ENCODE measurements at regions not wholly inside any gene's neighbourhood (a gene's known extent, or its start where the extent isn't known, plus 50 kb on each side); places are given as distances from the start of the nearest gene placed in this dataset.
"Not testable (repeated sequence)": the region's sequence is repeated elsewhere in the genome, so short reads cannot be mapped to it uniquely, and the experiment has no call there.

DNA sequence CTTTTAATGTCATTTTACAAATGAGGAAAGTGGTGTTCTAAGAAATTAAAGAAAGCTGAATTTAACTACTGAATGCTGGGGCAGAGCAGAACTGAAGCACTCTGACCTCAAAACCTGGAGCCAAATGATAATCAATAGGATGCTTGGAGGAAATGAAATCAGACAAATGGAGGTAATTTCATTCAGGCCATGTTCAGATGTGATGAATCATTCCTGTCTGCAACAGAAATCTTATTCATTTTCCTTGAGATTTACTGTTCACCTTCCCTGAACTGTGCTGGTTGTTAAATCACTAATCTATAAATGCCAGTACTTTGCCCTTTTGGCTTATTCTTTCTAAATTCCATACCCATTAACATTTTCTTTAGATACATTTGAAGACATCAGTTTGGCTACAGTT, 85.6 kb upstream of the SNX7 start:
- CTCF ChIA-PET = interaction anchor here (1.0 to 1.2 kb wide), 2 partner anchors 10 to 14 kb away, joined by 3 read pairs; no protein-coding TSS in a partner anchor
- DNase-seq = no peak
- Mint-ChIP-seq H3K27ac (no peak overlapping the region), H3K9me3 (peaks cover 6% of the 10 kb centered on the region), H3K4me1 (ENCODE audit: low read depth) (no peaks in the 10 kb centered on the region), H3K27me3 (ENCODE audit: low read depth) (no peaks in the 10 kb centered on the region), H3K36me3 (ENCODE audit: low read depth) (no peaks in the 10 kb centered on the region), H3K4me3 (no peak overlapping the region)
- intact Hi-C loops (cut with micrococcal nuclease) = no loop called here

DNA sequence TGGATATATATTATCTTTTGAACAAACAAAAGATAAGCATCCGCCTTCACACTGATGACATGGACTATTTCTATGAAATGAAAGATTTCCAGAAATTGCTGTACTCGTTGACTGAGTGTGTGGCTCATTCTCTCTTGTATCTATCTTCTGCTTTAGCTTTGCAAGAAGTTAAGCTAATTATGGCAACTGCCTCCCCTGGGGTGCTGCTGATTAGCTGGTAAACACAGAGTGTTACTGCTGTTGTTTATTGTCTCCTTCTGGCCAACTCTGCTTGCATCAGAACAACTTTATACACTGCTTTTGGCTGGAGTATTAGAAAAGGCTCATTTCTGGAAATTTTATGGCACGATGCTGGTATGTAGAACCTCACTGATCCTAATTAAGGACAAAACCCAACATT, 95.6 kb upstream of the SNX7 start:
- intact Hi-C loops (cut with micrococcal nuclease) = no loop called here
- H3K4me1 Mint-ChIP-seq (ENCODE audit: low read depth) = no peaks in the 10 kb centered on the region
- H3K36me3 Mint-ChIP-seq (ENCODE audit: low read depth) = no peaks in the 10 kb centered on the region
- H3K27me3 Mint-ChIP-seq (ENCODE audit: low read depth) = no peaks in the 10 kb centered on the region
- CTCF ChIA-PET = interaction anchor here (0.7 to 0.9 kb wide), 2 partner anchors 9 to 15 kb away, joined by 3 read pairs; no protein-coding TSS in a partner anchor
- DNase-seq = no peak
- no peak overlapping the region for H3K4me3 Mint-ChIP-seq
- peaks cover 18% of the 10 kb centered on the region for H3K9me3 Mint-ChIP-seq
- no peak overlapping the region for H3K27ac Mint-ChIP-seq

DNA sequence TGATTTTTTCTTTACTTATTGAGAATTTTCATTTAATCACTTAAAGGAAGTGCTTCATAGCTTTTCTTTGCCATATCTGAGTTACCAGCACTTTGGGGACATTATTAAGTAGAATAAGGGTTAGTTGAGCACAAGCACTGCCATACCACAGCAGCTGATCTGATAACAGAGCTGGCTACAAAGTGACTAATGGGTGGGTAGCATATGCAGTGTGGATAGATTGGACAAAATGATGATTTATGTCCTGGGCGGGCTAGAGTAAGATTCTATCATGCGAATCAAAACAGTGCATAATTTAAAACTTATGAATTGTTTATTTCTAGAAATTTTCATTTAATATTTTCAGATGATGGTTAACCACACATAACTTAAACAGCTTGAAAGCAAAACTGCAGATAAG, 102.2 kb upstream of the SNX7 start:
- no peak overlapping the region for H3K4me3 Mint-ChIP-seq
- H3K9me3 Mint-ChIP-seq = peaks cover 22% of the 10 kb centered on the region
- no peaks in the 10 kb centered on the region for H3K36me3 Mint-ChIP-seq (ENCODE audit: low read depth)
- intact Hi-C loops (cut with micrococcal nuclease) = no loop called here
- no peaks in the 10 kb centered on the region for H3K4me1 Mint-ChIP-seq (ENCODE audit: low read depth)
- no peak for DNase-seq
- CTCF ChIA-PET = no interaction called here
- no peak overlapping the region for H3K27ac Mint-ChIP-seq
- H3K27me3 Mint-ChIP-seq (ENCODE audit: low read depth) = no peaks in the 10 kb centered on the region

DNA sequence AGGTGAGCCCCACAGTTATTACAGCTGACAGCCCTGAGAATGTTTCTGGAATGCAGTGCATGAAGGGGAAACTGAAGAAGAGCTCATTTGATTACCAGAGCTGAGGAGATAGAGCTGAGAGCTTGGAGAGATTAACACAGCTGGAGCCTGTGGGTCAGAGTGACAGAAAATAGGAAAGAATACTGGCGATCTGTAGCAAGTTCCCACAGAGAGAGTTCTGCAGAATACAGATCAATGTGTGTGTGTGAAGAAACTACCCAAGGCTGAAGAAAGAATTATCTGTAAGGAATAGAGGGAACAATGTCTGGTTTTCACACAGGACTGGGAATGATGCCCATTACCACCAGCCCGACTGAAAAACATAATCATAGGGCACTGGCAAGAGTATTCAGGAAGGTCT, 103.6 kb upstream of the SNX7 start:
- DNase-seq = no peak
- Mint-ChIP-seq H3K9me3 (peaks cover 15% of the 10 kb centered on the region), H3K27me3 (ENCODE audit: low read depth) (no peaks in the 10 kb centered on the region), H3K4me3 (no peak overlapping the region), H3K27ac (no peak overlapping the region), H3K4me1 (ENCODE audit: low read depth) (no peaks in the 10 kb centered on the region), H3K36me3 (ENCODE audit: low read depth) (no peaks in the 10 kb centered on the region)
- CTCF ChIA-PET = no interaction called here
- intact Hi-C loops (cut with micrococcal nuclease) = no loop called here

DNA sequence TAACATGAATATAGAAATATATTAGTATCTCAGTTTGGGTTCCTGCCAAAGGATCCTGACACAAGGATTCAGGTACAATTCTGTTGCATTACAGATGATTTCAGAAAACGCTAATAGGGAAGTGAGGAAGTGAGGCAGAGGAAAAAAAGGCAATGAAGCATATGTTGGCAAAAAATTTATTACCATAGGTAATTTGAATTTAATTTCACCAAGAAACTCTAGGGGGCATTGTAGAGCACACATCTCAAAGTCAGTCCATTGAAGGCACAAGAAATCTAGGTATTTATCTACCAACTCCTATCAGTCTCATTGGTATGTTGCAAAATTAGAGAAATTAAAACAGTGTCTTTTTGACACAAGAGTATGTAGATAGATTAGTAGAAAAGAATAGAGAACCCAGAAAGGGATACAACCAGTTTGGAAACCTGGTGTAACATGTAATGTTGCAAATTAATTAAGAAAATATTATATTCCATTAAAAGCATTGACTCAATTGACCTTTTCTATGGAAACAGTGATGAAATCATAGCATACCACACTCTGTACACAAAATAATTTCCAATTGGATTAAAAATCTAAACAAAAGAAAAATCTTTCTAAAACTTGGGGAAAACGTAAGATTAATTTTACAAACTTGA, 104.9 kb upstream of the SNX7 start:
- Mint-ChIP-seq H3K9me3 (peaks cover 6% of the 10 kb centered on the region), H3K4me3 (no peak overlapping the region), H3K36me3 (ENCODE audit: low read depth) (no peaks in the 10 kb centered on the region), H3K27ac (no peak overlapping the region), H3K4me1 (ENCODE audit: low read depth) (no peaks in the 10 kb centered on the region), H3K27me3 (ENCODE audit: low read depth) (no peaks in the 10 kb centered on the region)
- DNase-seq = no peak
- CTCF ChIA-PET = no interaction called here
- intact Hi-C loops (cut with micrococcal nuclease) = no loop called here

DNA sequence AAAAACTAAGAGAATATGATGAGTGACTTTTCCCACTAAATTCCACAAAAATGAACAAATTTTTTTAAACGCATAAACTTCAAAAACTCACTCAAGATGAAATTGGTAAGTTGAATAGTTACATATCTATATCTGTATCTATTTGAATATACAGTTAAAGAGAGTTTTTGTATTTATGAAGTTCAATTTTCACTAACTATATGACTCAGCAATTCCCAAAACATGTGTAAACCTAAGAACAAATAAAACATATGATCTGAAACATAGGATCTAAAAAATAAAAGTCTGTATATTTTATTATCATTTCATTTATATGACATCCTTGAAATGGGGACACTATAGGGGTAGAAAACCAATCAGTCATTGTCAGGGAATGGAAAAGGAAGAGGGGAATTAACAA, 105.7 kb upstream of the SNX7 start:
- CTCF ChIA-PET = no interaction called here
- intact Hi-C loops (cut with micrococcal nuclease) = no loop called here
- no peak for DNase-seq
- no peaks in the 10 kb centered on the region for H3K36me3 Mint-ChIP-seq (ENCODE audit: low read depth)
- no peak overlapping the region for H3K27ac Mint-ChIP-seq
- H3K9me3 Mint-ChIP-seq = peaks cover 8% of the 10 kb centered on the region
- no peaks in the 10 kb centered on the region for H3K27me3 Mint-ChIP-seq (ENCODE audit: low read depth)
- no peaks in the 10 kb centered on the region for H3K4me1 Mint-ChIP-seq (ENCODE audit: low read depth)
- no peak overlapping the region for H3K4me3 Mint-ChIP-seq

DNA sequence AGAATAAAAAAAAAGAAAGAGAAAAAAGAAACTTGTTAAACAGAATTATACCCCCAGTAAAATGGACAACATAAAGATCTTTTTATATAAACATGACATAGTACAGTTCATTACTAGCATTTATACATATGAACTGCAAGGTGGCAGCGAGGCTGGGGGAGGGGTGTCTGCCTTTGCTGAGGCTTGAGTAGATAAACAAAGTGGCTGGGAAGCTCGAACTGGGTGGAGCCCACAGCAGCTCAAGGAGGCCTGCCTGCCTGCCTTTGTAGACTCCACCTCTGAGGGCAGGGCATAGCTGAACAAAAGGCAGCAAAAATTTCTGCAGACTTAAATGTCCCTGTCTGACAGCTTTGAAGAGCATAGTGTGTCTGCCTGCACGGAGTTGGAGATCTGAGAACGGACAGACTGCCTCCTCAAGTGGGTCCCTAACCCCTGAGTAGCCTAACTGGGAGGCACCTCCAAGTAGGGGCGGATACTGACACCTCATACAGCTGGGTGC, 108.9 kb upstream of the SNX7 start:
- H3K9me3 Mint-ChIP-seq; H3K4me1 Mint-ChIP-seq (ENCODE audit: low read depth); H3K4me3 Mint-ChIP-seq; DNase-seq; CTCF ChIA-PET; H3K27me3 Mint-ChIP-seq (ENCODE audit: low read depth); H3K36me3 Mint-ChIP-seq (ENCODE audit: low read depth); intact Hi-C loops (cut with micrococcal nuclease); H3K27ac Mint-ChIP-seq: not testable (repeated sequence)

DNA sequence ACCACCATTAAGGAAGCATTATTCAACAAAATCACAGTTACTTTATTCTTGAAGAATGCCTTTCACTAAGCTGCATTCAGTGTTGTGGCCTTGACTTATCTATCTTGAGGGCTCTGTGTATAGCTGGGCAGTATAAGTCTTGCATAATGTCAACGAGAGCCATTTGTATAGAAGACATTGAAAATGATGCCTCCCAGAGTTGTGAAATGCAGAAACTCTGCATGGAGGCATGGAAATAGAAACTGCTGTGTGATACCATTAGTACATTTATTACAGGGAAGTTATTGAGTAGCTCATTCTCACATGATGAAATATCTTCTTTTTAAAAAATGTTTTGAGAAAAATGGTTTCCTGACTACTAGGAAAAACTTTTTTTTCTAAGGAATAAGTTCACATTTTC, 111.4 kb upstream of the SNX7 start:
- H3K9me3 Mint-ChIP-seq = peaks cover 4% of the 10 kb centered on the region
- no peaks in the 10 kb centered on the region for H3K27me3 Mint-ChIP-seq (ENCODE audit: low read depth)
- no peak overlapping the region for H3K27ac Mint-ChIP-seq
- H3K4me1 Mint-ChIP-seq (ENCODE audit: low read depth) = no peaks in the 10 kb centered on the region
- no peak overlapping the region for H3K4me3 Mint-ChIP-seq
- no peaks in the 10 kb centered on the region for H3K36me3 Mint-ChIP-seq (ENCODE audit: low read depth)
- CTCF ChIA-PET = interaction anchor here (0.6 kb wide), 1 partner anchor 628 kb away, joined by 3 read pairs; no protein-coding TSS in a partner anchor
- no peak for DNase-seq
- intact Hi-C loops (cut with micrococcal nuclease) = no loop called here

DNA sequence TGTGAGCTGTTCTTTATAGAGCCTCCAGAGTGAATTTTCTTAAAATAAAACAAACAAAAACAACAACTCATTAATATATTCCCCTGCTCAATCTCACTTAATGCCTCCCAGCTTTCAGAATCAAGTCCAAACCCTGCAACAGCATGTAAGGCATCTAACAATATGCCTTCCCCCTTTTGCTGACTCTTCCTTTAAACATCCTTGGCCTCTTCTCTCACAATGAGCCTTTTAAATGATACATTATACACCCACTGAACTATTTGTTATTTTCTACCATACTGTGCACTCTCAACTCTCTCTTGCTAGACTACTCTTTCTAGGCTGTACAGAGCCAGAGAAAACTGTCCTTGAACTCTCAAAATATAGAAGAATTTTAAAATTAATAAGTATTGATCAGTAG, 115.2 kb upstream of the SNX7 start:
- CTCF ChIA-PET = no interaction called here
- intact Hi-C loops (cut with micrococcal nuclease) = no loop called here
- DNase-seq = no peak
- no peaks in the 10 kb centered on the region for H3K4me1 Mint-ChIP-seq (ENCODE audit: low read depth)
- H3K36me3 Mint-ChIP-seq (ENCODE audit: low read depth) = no peaks in the 10 kb centered on the region
- H3K27ac Mint-ChIP-seq = no peak overlapping the region
- H3K9me3 Mint-ChIP-seq = peaks cover 2% of the 10 kb centered on the region
- no peak overlapping the region for H3K4me3 Mint-ChIP-seq
- no peaks in the 10 kb centered on the region for H3K27me3 Mint-ChIP-seq (ENCODE audit: low read depth)

DNA sequence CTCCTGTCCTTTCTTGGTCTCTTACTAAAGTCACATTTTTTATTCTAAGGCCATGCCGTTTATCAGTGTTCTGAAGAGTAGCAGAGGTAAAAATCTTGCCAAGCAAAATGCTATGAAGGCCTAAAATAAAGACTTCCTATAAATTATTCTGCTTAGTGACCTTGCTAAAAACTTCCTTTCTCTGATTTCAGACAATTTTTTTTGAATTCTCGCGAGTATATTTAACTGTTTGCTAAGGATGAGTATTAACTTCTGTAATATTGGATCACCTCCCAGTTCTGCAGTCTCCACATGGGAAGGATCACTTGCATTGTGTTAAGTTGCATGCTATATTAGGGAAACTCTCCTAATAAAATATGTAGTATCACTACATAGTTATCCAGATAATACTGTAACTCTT, 123.4 kb upstream of the SNX7 start:
- Mint-ChIP-seq H3K27ac (no peak overlapping the region), H3K4me3 (no peak overlapping the region), H3K27me3 (ENCODE audit: low read depth) (no peaks in the 10 kb centered on the region), H3K36me3 (ENCODE audit: low read depth) (no peaks in the 10 kb centered on the region), H3K4me1 (ENCODE audit: low read depth) (no peaks in the 10 kb centered on the region), H3K9me3 (no peaks in the 10 kb centered on the region)
- CTCF ChIA-PET = no interaction called here
- DNase-seq = no peak
- intact Hi-C loops (cut with micrococcal nuclease) = no loop called here

DNA sequence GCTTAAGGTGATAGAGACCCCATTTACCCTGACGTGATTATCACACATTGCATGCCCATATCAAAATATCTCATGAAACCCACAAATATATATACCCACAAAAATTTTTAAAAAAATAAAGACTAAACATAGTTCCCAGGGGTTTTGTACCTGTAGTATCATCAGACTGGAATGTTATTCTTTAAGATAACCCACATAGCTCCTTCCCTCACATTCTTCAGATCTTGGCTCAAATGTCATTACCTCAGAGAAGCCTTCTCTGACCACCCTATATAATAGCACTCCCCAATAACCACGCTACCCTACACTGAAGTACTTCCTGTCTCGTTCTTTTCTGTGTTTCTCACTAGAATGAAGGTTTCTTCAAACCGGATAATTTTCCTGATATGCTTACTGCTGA, 138.3 kb upstream of the SNX7 start:
- H3K27ac Mint-ChIP-seq = no peak overlapping the region
- intact Hi-C loops (cut with micrococcal nuclease) = no loop called here
- no peaks in the 10 kb centered on the region for H3K4me1 Mint-ChIP-seq (ENCODE audit: low read depth)
- DNase-seq = no peak
- CTCF ChIA-PET = no interaction called here
- peaks cover 22% of the 10 kb centered on the region for H3K9me3 Mint-ChIP-seq
- H3K27me3 Mint-ChIP-seq (ENCODE audit: low read depth) = no peaks in the 10 kb centered on the region
- no peaks in the 10 kb centered on the region for H3K36me3 Mint-ChIP-seq (ENCODE audit: low read depth)
- no peak overlapping the region for H3K4me3 Mint-ChIP-seq

DNA sequence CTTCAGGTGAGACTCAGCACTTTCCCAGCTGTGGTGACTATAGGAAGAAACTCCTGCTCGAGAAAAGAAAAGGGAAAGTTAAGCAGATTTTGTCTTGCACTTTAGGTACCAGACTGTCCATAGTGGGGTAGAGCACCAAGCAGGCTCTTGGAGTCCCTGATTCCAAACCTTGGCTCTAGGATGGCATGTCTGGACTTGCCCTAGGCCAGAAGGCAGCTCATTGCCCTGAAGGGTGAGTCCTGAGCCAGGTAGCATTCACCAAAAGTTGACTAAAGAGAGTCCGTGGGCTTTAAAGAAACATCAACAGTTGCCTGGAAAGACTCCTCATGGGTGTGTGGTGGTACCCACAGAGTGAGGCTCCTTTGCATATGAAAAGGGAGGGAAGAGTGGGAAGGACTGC, 145.2 kb upstream of the SNX7 start:
- Mint-ChIP-seq H3K36me3 (ENCODE audit: low read depth) (peaks cover 4% of the 10 kb centered on the region), H3K27ac (peak overlapping the region; percentile 54), H3K4me1 (ENCODE audit: low read depth) (no peaks in the 10 kb centered on the region), H3K4me3 (no peak overlapping the region), H3K9me3 (peaks cover 9% of the 10 kb centered on the region), H3K27me3 (ENCODE audit: low read depth) (no peaks in the 10 kb centered on the region)
- CTCF ChIA-PET = no interaction called here
- no peak for DNase-seq
- intact Hi-C loops (cut with micrococcal nuclease) = no loop called here

DNA sequence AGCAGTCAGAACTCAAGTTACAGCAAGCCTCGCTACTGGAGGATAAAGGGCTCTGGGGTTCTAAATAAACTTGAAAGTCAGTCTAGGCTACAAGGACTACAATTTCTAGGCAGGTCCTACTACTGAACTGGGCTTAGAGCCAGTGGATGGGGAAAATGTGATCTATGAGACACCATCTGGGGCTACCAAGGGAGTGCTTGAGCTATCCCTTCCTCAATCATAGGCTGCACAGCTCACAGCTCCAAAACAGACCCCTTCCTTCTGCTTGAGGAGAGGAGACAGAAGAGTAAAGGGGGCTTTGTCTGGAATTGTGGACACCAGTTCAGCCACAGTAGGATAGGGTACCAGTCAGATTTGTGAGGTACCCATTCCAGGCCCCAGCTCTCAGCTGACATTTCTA, 145.8 kb upstream of the SNX7 start:
- H3K27me3 Mint-ChIP-seq (ENCODE audit: low read depth) = no peaks in the 10 kb centered on the region
- no peak overlapping the region for H3K27ac Mint-ChIP-seq
- H3K9me3 Mint-ChIP-seq = peaks cover 10% of the 10 kb centered on the region
- H3K36me3 Mint-ChIP-seq (ENCODE audit: low read depth) = peaks cover 5% of the 10 kb centered on the region
- DNase-seq = no peak
- intact Hi-C loops (cut with micrococcal nuclease) = no loop called here
- CTCF ChIA-PET = no interaction called here
- no peaks in the 10 kb centered on the region for H3K4me1 Mint-ChIP-seq (ENCODE audit: low read depth)
- no peak overlapping the region for H3K4me3 Mint-ChIP-seq

Data from activated naive CD4-positive, alpha-beta T cell treated with anti-CD3 and anti-CD28 coated beads for 36 hours (primary cell).